Ammon's horn (tissue), 1 donor: ENCODE measurements at regions not wholly inside any gene's neighbourhood (a gene's known extent, or its start where the extent isn't known, plus 50 kb on each side); places are given as distances from the start of the nearest gene placed in this dataset.

Experiments
- DNase-seq: peaks from one replicate; pipeline ENCODE4 v3.0.0-alpha.2; 2016; ENCODE audit warnings: low spot score

DNA sequence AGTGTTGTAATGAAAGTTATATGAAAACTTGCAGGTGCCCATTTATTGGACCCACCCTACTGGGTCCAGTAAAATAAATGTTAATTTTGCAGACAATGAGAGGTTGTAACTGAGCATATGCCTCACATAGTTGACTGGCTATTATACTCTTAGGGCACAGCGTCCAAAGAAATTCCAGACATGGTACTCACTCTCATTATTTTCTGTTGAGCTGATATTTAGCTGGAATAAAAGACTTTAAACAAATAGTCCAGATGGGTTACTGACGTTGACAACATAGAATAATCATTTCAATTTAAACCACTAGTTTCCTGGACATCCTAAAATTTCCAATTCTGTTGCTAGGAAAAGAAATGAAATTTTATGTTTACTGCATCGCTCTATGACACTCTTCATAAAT lies 174.5 kb downstream of the ZNF365 start:
- DNase-seq: no peak

- no peak for DNase-seq
These were observed 176.0 kb downstream of the ZNF365 start for GRCh38 chr10:62550173-62550572.

- peak; percentile 76 for DNase-seq
These were observed 180.5 kb downstream of the ZNF365 start for GRCh38 chr10:62554632-62555199.

DNA sequence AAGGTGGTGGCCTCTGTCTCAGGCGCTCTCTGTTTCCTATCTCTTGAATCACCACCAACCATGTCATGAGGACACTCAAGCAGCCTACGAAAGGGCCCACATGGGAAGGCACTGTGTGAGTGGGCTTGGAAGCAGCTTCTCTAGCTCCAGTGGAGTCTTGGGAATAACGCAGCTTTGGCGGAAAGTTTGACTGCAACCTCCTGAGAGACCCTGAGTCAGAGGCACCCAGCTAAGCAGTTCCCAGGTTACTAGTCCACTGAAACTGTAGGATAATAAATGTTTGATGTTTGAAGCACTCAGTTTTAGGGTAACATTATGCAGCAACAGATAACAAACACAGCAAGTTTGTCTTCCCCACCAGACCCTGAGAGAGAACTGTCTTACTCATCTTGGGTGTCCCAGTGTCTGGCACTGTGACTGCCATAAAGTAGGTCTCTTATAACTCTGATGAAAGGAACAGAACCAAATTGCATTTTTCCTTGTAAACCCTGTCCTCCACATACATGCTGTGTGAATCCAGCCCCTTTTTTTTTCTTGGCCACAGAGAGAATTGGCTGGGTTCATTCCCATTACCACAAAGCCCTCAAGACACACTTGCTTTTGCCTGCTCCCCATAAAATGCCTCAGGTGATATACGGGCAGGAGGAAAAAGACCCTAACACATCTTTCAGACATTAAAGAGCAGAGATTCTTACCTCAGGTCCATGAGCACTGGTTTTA lies 185.5 kb downstream of the ZNF365 start:
- DNase-seq: no peak

GRCh38 chr10:62560201-62560819 lies 186.1 kb downstream of the ZNF365 start:
- DNase-seq: no peak

DNA sequence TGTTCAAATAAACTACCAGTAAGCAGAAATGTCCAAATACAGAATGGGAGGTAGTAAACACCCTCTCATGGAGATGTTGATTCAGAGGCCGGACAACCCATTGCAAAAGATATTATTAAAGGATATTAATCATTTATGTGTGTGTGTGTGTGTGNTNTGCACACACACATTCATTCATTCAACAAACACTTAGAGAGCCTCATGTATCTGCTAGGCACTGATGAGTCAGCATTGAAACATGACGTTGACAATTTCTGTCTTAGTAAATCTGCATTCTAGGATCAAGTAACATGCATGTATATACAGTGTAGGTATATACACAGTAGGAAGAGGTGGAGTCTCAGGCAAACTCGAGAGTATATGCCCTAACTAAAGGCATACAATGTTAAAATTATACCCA lies 187.0 kb downstream of the ZNF365 start:
- no peak for DNase-seq

GRCh38 chr10:62562101-62562500 lies 187.9 kb downstream of the ZNF365 start:
- no peak for DNase-seq

DNA sequence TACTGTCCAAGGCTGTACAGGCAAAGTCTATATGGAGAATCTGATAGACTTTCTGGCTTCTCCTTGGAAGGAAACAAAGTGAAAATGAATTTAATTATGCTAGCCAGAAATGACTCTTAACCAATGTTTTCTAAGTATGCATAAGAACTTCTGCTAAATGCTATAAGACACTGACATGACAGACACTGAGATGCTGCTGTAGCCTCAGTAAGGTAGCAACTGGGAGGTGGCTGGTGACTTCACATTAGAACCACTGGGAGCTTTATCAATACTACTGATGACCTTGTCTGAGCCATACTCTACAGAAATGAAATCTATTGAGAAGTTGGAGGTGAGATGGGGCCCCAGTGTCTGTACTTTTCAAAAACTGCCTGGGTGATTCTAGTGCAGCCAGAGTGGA lies 188.6 kb downstream of the ZNF365 start:
- no peak for DNase-seq

DNA sequence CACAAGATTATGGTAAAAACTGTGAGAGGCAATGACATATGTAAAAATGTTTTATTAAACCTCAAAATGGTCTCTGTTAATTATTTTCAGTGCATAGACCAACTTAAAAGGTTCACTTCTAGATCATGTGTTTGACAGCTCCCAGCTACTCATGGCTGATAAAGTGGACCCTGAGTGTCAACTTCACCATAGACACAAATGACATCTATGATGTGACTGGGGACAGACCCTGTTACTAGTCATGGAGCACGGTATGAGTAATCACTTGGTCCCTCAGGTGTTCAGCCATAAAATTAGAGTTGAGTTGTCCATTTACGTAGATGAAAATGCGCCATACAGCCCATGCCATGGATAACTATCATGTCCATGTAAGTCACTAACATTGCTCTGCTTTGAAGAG lies 199.8 kb downstream of the ZNF365 start:
- DNase-seq: no peak

DNA sequence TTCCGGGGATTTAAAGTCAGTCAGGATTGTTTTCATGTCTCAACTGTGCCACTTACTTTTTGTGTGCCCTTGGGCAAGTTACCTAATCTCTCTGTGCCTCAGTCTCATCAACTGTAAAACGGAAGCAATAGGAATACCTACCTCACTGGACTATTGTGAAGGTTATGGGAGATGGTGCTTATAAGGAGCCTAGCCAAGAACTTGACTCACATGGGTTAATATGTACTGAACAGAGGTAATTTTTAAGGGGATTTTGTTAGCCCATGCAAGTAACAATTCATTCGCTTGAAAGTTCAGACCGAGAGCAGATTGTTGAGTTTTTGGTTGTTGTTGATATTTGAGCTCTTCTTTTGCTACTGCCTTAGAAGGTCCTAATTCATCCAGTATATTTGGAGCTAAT lies 202.9 kb downstream of the ZNF365 start:
- DNase-seq: no peak

GRCh38 chr10:62577666-62578291 lies 203.6 kb downstream of the ZNF365 start:
- DNase-seq: no peak

- no peak for DNase-seq
These were observed 204.1 kb downstream of the ZNF365 start for GRCh38 chr10:62578301-62578700.

GRCh38 chr10:62578916-62579315 lies 204.7 kb downstream of the ZNF365 start:
- no peak for DNase-seq

DNA sequence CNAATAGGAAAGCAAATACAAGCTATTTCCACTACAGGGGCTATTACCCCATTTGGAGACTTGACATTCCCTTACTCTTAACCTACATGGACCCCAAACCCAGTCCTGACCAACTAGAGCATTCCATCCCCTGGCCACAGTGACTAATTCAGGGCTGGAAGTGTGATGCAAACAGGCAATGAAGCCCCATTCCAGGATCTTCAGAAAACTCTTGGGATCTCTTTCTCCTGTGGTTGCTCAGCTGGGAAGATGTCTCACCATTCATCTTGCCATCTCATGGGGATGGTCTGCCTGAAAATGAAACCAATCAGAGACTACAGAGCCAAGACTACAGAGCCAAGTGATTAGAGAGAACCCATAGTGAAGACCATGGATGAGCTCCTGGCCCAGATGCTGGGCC lies 206.2 kb downstream of the ZNF365 start:
- no peak for DNase-seq

- no peak for DNase-seq
These were observed 207.2 kb downstream of the ZNF365 start for GRCh38 chr10:62581351-62581750.

- DNase-seq: no peak
These were observed 208.0 kb downstream of the ZNF365 start for GRCh38 chr10:62582101-62582705.

GRCh38 chr10:62582804-62583208 lies 208.6 kb downstream of the ZNF365 start:
- no peak for DNase-seq

GRCh38 chr10:62583876-62584615 lies 209.9 kb downstream of the ZNF365 start:
- DNase-seq: no peak

GRCh38 chr10:62584731-62585130 lies 210.6 kb downstream of the ZNF365 start:
- DNase-seq: no peak

DNA sequence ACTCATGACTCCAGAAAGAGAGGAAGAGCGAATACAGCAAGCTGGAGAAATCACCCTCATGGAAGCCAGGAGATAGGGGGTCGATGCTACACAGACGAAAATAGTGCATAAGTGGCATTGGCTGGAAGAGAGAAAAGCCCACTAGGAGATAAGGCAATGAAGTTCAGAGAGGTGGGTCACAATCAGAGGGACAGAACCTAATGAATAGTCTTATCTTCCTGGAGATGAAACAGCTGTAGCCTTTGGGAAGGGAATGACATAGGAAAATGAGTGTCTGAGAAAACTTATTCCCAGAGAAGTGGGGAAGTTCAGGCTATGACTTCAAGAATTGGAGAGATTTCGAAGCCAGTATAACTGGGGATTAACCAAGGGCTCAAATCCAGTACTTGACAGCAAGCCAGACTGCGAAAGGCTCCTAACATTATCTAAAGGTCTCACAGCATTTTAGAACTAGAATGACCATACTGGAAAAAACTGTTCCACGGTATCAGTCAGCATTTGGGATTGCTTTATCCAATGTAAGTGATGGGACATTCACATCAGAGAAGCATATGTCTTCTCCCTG lies 211.1 kb downstream of the ZNF365 start:
- DNase-seq: no peak

GRCh38 chr10:62587011-62587410 lies 212.8 kb downstream of the ZNF365 start:
- DNase-seq: no peak

GRCh38 chr10:62588116-62588515 lies 213.9 kb downstream of the ZNF365 start:
- no peak for DNase-seq
